Left ventricle myocardium superior (tissue), 1 donor: ENCODE measurements at regions not wholly inside any gene's neighbourhood (a gene's known extent, or its start where the extent isn't known, plus 50 kb on each side); places are given as distances from the start of the nearest gene placed in this dataset.
"Not testable (repeated sequence)": the region's sequence is repeated elsewhere in the genome, so short reads cannot be mapped to it uniquely, and the experiment has no call there.

ENCODE experiments used
- ATAC-seq: fragments of 200-7000 bp; cut with Tn5 transposase; one replicate; pipeline ENCODE4 v1.9.1; 2020; ENCODE audit warnings: mild to moderate bottlenecking, moderate library complexity
- DNase-seq: peaks from one replicate; pipeline ENCODE4 v3.0.0-alpha.2; 2020
- intact Hi-C: fragments of 100-400 bp; cut with micrococcal nuclease; formaldehyde crosslinking; loops from one replicate; pipeline ENCODE4 v1.11.0; 2022
- donor health status: DM: no; HTN: yes; CAD: no; lungs with severe emphysema.

GRCh38 chr10:21138769-21139340 is 241.7 kb upstream of the NEBL start:
- intact Hi-C loops: no loop called here
- ATAC-seq: no peak

GRCh38 chr10:21135023-21135931 is 238.2 kb upstream of the NEBL start:
- intact Hi-C loops: no loop called here
- DNase-seq (no peak), ATAC-seq (no peak)

More at GRCh38 chr10:21138769-21139340, 241.7 kb upstream of the NEBL start:
- DNase-seq: no peak

- no peak for ATAC-seq
- DNase-seq: no peak
Measured at GRCh38 chr10:21134645-21135022, 237.5 kb upstream of the NEBL start.

GRCh38 chr10:21130683-21131442 is 233.8 kb upstream of the NEBL start:
- intact Hi-C loops: no loop called here
- ATAC-seq: no peak
- DNase-seq: no peak

More at GRCh38 chr10:21134645-21135022, 237.5 kb upstream of the NEBL start:
- intact Hi-C loops: no loop called here

- ATAC-seq (no peak), DNase-seq (no peak)
- intact Hi-C loops: no loop called here
Measured at GRCh38 chr10:21130108-21130507, 233.0 kb upstream of the NEBL start.

GRCh38 chr10:21125471-21126228 is 228.5 kb upstream of the NEBL start:
- intact Hi-C loops: no loop called here
- ATAC-seq (no peak), DNase-seq (no peak)

- ATAC-seq: no peak
- intact Hi-C loops: no loop called here
Measured at GRCh38 chr10:21122907-21123306, 225.8 kb upstream of the NEBL start.

GRCh38 chr10:21121822-21122221 is 224.7 kb upstream of the NEBL start:
- ATAC-seq, intact Hi-C loops, DNase-seq: not testable (repeated sequence)

More at GRCh38 chr10:21122907-21123306, 225.8 kb upstream of the NEBL start:
- no peak for DNase-seq

- no peak for ATAC-seq
- no peak for DNase-seq
- intact Hi-C loops: no loop called here
Measured at GRCh38 chr10:21114683-21115082, 217.6 kb upstream of the NEBL start.

- intact Hi-C loops: no loop called here
- DNase-seq (no peak), ATAC-seq (no peak)
Measured at GRCh38 chr10:21110358-21110757, 213.2 kb upstream of the NEBL start.

- intact Hi-C loops, DNase-seq, ATAC-seq: not testable (repeated sequence)
Measured at GRCh38 chr10:21106931-21107330, 209.8 kb upstream of the NEBL start.

- ATAC-seq, intact Hi-C loops, DNase-seq: not testable (repeated sequence)
Measured at GRCh38 chr10:21105331-21105730, 208.2 kb upstream of the NEBL start.

GRCh38 chr10:21100871-21101514 is 203.9 kb upstream of the NEBL start:
- ATAC-seq (no peak), DNase-seq (no peak)
- intact Hi-C loops: no loop called here

GRCh38 chr10:21100190-21100589 is 203.1 kb upstream of the NEBL start:
- no peak for ATAC-seq
- intact Hi-C loops: no loop called here

GRCh38 chr10:21099291-21100062 is 202.4 kb upstream of the NEBL start:
- ATAC-seq (peak; percentile 45), DNase-seq (no peak)
- intact Hi-C loops: no loop called here

More at GRCh38 chr10:21100190-21100589, 203.1 kb upstream of the NEBL start:
- no peak for DNase-seq

- intact Hi-C loops: no loop called here
- DNase-seq (no peak), ATAC-seq (no peak)
Measured at GRCh38 chr10:21097926-21098355, 200.8 kb upstream of the NEBL start.

- DNase-seq (no peak), ATAC-seq (no peak)
- intact Hi-C loops: no loop called here
Measured at GRCh38 chr10:21095494-21096055, 198.5 kb upstream of the NEBL start.

- no peak for DNase-seq
- intact Hi-C loops: no loop called here
- no peak for ATAC-seq
Measured at GRCh38 chr10:21095073-21095472, 198.0 kb upstream of the NEBL start.
